GM12878 (cell line): ENCODE measurements at regions not wholly inside any gene's neighbourhood (a gene's known extent, or its start where the extent isn't known, plus 50 kb on each side); places are given as distances from the start of the nearest gene placed in this dataset.

Experiments
- ATAC-seq: fragments of 200-7000 bp; cut with Tn5 transposase; 3 replicates; pipeline ENCODE4 v1.9.1; 2020; ENCODE audit warnings: mild to moderate bottlenecking, moderate library complexity
- BruUV-seq: library from RNA; stranded (reverse); fragments of 400-500 nt; replicated peaks from 2 replicates; lab custom pipeline; 2021; lab: Mats Ljungman, UMichigan
- CTCF ChIA-PET: fragments of 300-600 bp; sonication (Branson Sonifier 250); formaldehyde crosslinking; extraction: SDS; loops from one replicate; lab custom pipeline; 2021; ENCODE audit warnings: inconsistent platforms; lab: Yijun Ruan, JAX
- POLR2A ChIA-PET: fragments of 350-600 bp; formaldehyde crosslinking; extraction: SDS; loops from one replicate; lab custom pipeline; 2021; ENCODE audit warnings: inconsistent platforms; lab: Charles Lee
- RAD21 ChIA-PET: fragments of 300-600 bp; sonication (Branson Sonifier 250); formaldehyde crosslinking; loops from one replicate; lab custom pipeline; 2023; ENCODE audit warnings: antibody characterized with exemption; ENCODE audit not compliant: unreplicated experiment; lab: Charles Lee
- SMC1A ChIA-PET: fragments of 300-600 bp; sonication (Branson Sonifier 250); formaldehyde crosslinking; loops from one replicate; lab custom pipeline; 2023; ENCODE audit not compliant: unreplicated experiment, uncharacterized antibody; lab: Charles Lee
- DNase-seq: peaks from one replicate; pipeline ENCODE4 v3.0.0-alpha.2; 2011; ENCODE audit warnings: low read depth, low spot score
- FAIRE-seq: peaks from 3 replicates; lab custom pipeline; 2011; peaks lifted over from hg19 to GRCh38; lab: Jason Lieb, UNC
- H2AFZ ChIP-seq: 2 replicates; pipeline ENCODE4 v1.6.0; 2011; ENCODE audit warnings: low read depth, low read length, control low read depth; ENCODE audit not compliant: control insufficient read depth
- H3K27ac ChIP-seq: 2 replicates; pipeline ENCODE4 v1.5.1; 2011; ENCODE audit warnings: control low read depth; ENCODE audit not compliant: control insufficient read depth, insufficient read depth
- H3K27me3 ChIP-seq, 2 experiments: replicated peaks in 1 of 2; 2 replicates each; pipeline versions ENCODE4 v1.6.0 to v1.6.1; 2011; ENCODE audit warnings: low read length in 1 of 2; ENCODE audit not compliant: control insufficient read depth in 2 of 2, insufficient read depth in 2 of 2
- H3K36me3 ChIP-seq, 2 experiments: 2 replicates each; pipeline ENCODE4 v1.5.1; 2011; ENCODE audit warnings: low read length in 1 of 2; ENCODE audit not compliant: control insufficient read depth in 2 of 2, insufficient read depth in 2 of 2
- H3K4me1 ChIP-seq: 2 replicates; pipeline ENCODE4 v1.6.1; 2011; ENCODE audit warnings: mild to moderate bottlenecking, low read length, moderate library complexity, mixed read lengths; ENCODE audit not compliant: control insufficient read depth, insufficient read depth
- H3K4me2 ChIP-seq: 2 replicates; pipeline ENCODE4 v1.6.0; 2011; ENCODE audit warnings: control low read depth; ENCODE audit not compliant: control insufficient read depth, insufficient read depth
- H3K4me3 ChIP-seq: fragments of 200-600 bp; sonication (generic); 2 replicates; pipeline ENCODE4 v1.5.1; 2016
- H3K79me2 ChIP-seq: 2 replicates; pipeline ENCODE4 v1.6.0; 2011; ENCODE audit warnings: low read length; ENCODE audit not compliant: control insufficient read depth, insufficient read depth
- H3K9ac ChIP-seq: 2 replicates; pipeline ENCODE4 v1.8.0; 2011; ENCODE audit warnings: low read length, control low read depth, mixed read lengths; ENCODE audit not compliant: control insufficient read depth, insufficient read depth
- H3K9me3 ChIP-seq: replicated peaks from 3 replicates; pipeline ENCODE4 v1.5.1; 2011; ENCODE audit warnings: mild to moderate bottlenecking, low read length; ENCODE audit not compliant: control insufficient read depth, insufficient read depth
- H4K20me1 ChIP-seq: 2 replicates; pipeline ENCODE4 v1.6.0; 2011; ENCODE audit not compliant: control insufficient read depth, insufficient read depth
- ASH2L ChIP-seq: fragments of 300-600, 200-600 bp; sonication (generic); IDR thresholded peaks from 2 replicates; pipeline ENCODE4 v1.6.1; 2017; ENCODE audit warnings: low read depth, mild to moderate bottlenecking, borderline replicate concordance
- BMI1 ChIP-seq: fragments of 450-650 bp; IDR thresholded peaks from 2 replicates; pipeline ENCODE4 v1.6.1; 2016; ENCODE audit warnings: mild to moderate bottlenecking, moderate library complexity, borderline replicate concordance
- CBX3 ChIP-seq: fragments of 200-600 bp; sonication (generic); IDR thresholded peaks from 2 replicates; pipeline ENCODE4 v1.6.1; 2016; ENCODE audit warnings: low read depth, borderline replicate concordance
- EGR1 ChIP-seq, 2 experiments: IDR thresholded peaks; 1 replicate in 1 of 2; 2 replicates in 1 of 2; pipeline ENCODE4 v1.6.1; 2011 to 2012; ENCODE audit warnings: low read depth in 2 of 2, low read length in 2 of 2, borderline replicate concordance in 1 of 2, mild to moderate bottlenecking in 1 of 2, moderate library complexity in 1 of 2
- KDM1A ChIP-seq: fragments of 200-600 bp; sonication (generic); IDR thresholded peaks from 2 replicates; pipeline ENCODE4 v1.6.1; 2016; ENCODE audit warnings: borderline replicate concordance
- MAX ChIP-seq: IDR thresholded peaks from 2 replicates; pipeline ENCODE4 v1.6.1; 2012; ENCODE audit warnings: low read depth, low read length, improper control_type of control experiment
- MEF2B ChIP-seq: fragments of 450-650 bp; IDR thresholded peaks from 2 replicates; pipeline ENCODE4 v1.6.1; 2018; ENCODE audit warnings: mild to moderate bottlenecking, moderate library complexity; ENCODE audit not compliant: partially characterized antibody, poor library complexity, severe bottlenecking
- SP1 ChIP-seq: IDR thresholded peaks from one replicate; pipeline ENCODE4 v1.6.1; 2011; ENCODE audit warnings: low read depth, low read length
- TAF1 ChIP-seq: IDR thresholded peaks from 2 replicates; pipeline ENCODE4 v1.6.1; 2011; ENCODE audit warnings: mild to moderate bottlenecking, low read depth, low read length, borderline replicate concordance
- ZBTB40 ChIP-seq: fragments of 450-650 bp; IDR thresholded peaks from 2 replicates; pipeline ENCODE4 v1.6.1; 2016; ENCODE audit warnings: mild to moderate bottlenecking, moderate library complexity, borderline replicate concordance
- WGBS: methylation state at CpG from one replicate; pipeline ENCODE4 v1.1.6; 2016; ENCODE audit warnings: low lambda C conversion rate; ENCODE audit not compliant: insufficient replicate concordance, insufficient coverage; ENCODE audit errors: missing lambda C conversion rate; 5-methylcytosine and 5-hydroxymethylcytosine counted together
- in situ Hi-C: fragments of 300-500 bp; cut with MboI; formaldehyde crosslinking; loops from 9 replicates; pipeline ENCODE4 v1.14.3; 2018; ENCODE audit warnings: mixed read lengths
- intact Hi-C: fragments of 100-400 bp; cut with micrococcal nuclease; formaldehyde crosslinking; loops from one replicate; pipeline ENCODE4 v1.14.2; 2022; ENCODE audit not compliant: unreplicated experiment
- TF ChIP-seq, protein P1 (sequence below): fragments of 450-650 bp; formaldehyde crosslinking; IDR thresholded peaks from 2 replicates; pipeline ENCODE4 v1.5.0; 2022; ENCODE audit warnings: mild to moderate bottlenecking, missing genetic modification characterization

DNA sequence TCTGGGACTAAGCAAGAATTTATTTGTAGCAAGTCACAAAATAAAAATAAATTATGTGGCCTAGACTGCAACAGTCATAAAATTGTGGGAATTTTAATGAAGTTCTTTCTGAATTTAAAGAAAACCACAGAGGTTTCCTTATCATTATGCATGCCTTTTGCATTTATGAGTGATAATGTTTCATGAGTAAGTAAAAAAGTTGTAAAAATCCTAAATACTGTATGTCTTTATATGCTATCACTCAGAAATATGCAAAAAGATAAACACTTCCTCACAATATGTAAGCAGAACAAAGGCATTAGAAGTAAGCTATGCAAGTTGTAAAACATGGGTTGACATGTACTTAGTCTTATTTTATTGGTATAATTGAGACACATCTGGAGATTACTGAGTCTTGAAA lies 239.4 kb upstream of the PDE3A start:
- ATAC-seq (no peak), DNase-seq (no peak), FAIRE-seq (no peak)
- ChIA-PET SMC1A (no interaction called here), CTCF (no interaction called here), POLR2A (no interaction called here), RAD21 (no interaction called here)
- no peak overlapping the region for H3K27ac ChIP-seq
- no peaks in the 10 kb centered on the region for H3K4me1 ChIP-seq
- in situ Hi-C loops: no loop called here
- BruUV-seq: no TSS peak
- H3K36me3 ChIP-seq: no peaks in the 10 kb centered on the region
- H3K9ac ChIP-seq: no peak overlapping the region
- TF ChIP-seq MEF2B: no peak
- TF ChIP-seq KDM1A: no peak
- TF ChIP-seq ASH2L: no peak
- TF ChIP-seq, protein P1, sequence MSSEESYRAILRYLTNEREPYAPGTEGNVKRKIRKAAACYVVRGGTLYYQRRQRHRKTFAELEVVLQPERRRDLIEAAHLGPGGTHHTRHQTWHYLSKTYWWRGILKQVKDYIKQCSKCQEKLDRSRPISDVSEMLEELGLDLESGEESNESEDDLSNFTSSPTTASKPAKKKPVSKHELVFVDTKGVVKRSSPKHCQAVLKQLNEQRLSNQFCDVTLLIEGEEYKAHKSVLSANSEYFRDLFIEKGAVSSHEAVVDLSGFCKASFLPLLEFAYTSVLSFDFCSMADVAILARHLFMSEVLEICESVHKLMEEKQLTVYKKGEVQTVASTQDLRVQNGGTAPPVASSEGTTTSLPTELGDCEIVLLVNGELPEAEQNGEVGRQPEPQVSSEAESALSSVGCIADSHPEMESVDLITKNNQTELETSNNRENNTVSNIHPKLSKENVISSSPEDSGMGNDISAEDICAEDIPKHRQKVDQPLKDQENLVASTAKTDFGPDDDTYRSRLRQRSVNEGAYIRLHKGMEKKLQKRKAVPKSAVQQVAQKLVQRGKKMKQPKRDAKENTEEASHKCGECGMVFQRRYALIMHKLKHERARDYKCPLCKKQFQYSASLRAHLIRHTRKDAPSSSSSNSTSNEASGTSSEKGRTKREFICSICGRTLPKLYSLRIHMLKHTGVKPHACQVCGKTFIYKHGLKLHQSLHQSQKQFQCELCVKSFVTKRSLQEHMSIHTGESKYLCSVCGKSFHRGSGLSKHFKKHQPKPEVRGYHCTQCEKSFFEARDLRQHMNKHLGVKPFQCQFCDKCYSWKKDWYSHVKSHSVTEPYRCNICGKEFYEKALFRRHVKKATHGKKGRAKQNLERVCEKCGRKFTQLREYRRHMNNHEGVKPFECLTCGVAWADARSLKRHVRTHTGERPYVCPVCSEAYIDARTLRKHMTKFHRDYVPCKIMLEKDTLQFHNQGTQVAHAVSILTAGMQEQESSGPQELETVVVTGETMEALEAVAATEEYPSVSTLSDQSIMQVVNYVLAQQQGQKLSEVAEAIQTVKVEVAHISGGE (CRISPR knock-in tag): no peak
- intact Hi-C loops: no loop called here
- H3K79me2 ChIP-seq: no peaks in the 10 kb centered on the region
- H3K4me3 ChIP-seq: no peak overlapping the region
- H2AFZ ChIP-seq: no peak overlapping the region
- H3K9me3 ChIP-seq: no peaks in the 10 kb centered on the region
- no peak overlapping the region for H3K4me2 ChIP-seq
- H3K27me3 ChIP-seq: no peaks in the 10 kb centered on the region
- H4K20me1 ChIP-seq: no peaks in the 10 kb centered on the region

DNA sequence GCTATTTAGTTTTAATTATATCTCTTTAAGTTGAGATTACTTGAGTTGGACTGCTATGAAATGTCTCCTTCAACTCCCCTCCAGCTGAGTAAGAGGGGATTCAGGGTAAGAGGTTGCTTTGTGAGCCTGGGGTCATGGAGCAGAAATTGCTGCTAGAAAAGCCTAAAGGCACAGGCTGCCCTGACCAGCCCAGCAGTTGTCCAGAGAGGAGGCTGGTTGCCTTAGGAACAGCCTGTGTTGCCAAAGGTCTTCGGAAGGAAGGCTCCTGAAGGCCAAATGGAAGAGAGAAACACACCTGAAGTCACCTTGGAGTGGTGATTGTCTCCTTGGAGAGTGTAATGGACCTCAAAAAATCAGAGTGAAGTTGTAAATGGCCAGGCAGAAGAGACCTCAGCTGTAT lies 235.5 kb upstream of the PDE3A start:
- no peak for ATAC-seq
- H3K4me3 ChIP-seq: no peak overlapping the region
- H3K27me3 ChIP-seq: no peaks in the 10 kb centered on the region
- no TSS peak for BruUV-seq
- no peak overlapping the region for H3K9ac ChIP-seq
- no peak overlapping the region for H3K4me2 ChIP-seq
- ChIA-PET POLR2A (no interaction called here), RAD21 (no interaction called here), SMC1A (interaction anchor here (1.1 to 1.2 kb wide), 2 partner anchors 8 to 10 kb away, joined by 3 read pairs; no protein-coding TSS in a partner anchor), CTCF (no interaction called here)
- no peak for FAIRE-seq
- no peaks in the 10 kb centered on the region for H3K79me2 ChIP-seq
- WGBS: 0% methylated on average over 1 of the region's 1 CpG
- H3K27ac ChIP-seq: no peak overlapping the region
- no peak for DNase-seq
- in situ Hi-C loops (no loop called here), intact Hi-C loops (no loop called here)
- H2AFZ ChIP-seq: no peak overlapping the region
- no peaks in the 10 kb centered on the region for H3K36me3 ChIP-seq
- no peaks in the 10 kb centered on the region for H4K20me1 ChIP-seq
- H3K4me1 ChIP-seq: no peaks in the 10 kb centered on the region
- H3K9me3 ChIP-seq: no peaks in the 10 kb centered on the region
- TF ChIP-seq CBX3: no peak
- no peak for TF ChIP-seq SP1
- no peak for TF ChIP-seq BMI1
- TF ChIP-seq TAF1: no peak
- TF ChIP-seq EGR1 (IDR thresholded peaks at IDR 0.05; ENCODE audit: borderline replicate concordance in 1 of 2, low read depth in 2 of 2, low read length in 2 of 2): no peak
- no peak for TF ChIP-seq ZBTB40
- TF ChIP-seq MAX: no peak
